Skin of body (tissue), 1 donor: ENCODE measurements at regions not wholly inside any gene's neighbourhood (a gene's known extent, or its start where the extent isn't known, plus 50 kb on each side); places are given as distances from the start of the nearest gene placed in this dataset.

Source experiments
- DNase-seq: peaks from one replicate; lab custom pipeline; 2025; lab: John Stamatoyannopoulos, UW

DNA sequence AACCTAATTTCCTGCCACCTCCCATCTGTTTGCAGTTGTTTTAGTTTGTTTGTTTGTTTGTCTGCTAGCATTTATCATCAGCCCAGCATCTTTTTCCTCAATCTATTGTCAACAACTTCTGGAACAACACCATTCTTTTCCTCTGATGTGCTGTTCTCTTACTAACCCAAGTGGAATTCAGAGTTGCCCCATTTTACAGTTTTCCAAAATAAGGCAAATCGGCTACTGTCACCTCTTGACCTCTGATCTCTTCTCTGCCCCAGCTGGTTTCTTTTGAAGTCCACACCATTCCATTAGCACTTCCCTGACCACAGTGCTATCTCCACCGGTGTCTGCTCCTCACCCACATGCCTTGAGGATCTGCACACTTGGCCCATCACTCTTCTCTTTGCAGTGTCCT is 102.4 kb downstream of the EFNB2 start:
- no peak for DNase-seq

DNA sequence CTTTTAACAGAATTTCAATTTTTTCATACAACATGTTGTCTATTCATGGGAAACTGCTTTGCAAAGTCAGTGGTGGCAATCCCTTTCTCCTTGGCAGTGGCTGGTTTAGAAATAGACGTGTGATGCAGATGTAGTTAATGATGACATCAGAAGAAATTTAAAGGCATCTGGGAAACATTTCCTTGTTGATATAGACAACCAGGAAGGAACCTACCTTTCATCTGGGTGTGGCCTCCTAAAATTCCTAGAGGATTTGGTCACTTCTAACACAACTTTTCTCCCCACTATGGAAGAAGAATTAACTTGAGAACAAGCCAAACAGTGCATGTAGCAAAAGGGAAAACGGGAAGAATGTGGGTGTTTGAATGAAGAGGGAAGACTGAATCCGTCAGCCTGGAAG is 102.8 kb downstream of the EFNB2 start:
- DNase-seq = no peak

DNA sequence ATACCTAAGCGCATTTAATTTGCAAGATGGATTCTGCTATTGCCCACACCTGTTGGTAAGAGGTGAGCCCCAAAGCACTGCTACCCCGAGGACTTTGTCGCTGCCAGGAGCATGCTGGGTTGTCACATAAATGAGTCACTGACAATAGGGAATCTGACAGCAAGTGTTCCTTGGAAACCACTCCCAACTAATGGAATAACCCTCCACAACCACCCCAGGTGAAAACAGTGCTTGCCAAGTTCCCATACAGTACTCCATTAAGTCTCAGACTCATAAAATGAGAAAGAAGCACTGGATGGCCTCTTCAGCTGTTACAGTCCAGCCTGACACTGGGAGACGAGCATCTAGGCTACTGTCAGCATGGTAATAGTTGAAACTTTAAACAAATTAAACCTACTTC is 108.6 kb downstream of the EFNB2 start:
- DNase-seq = no peak

DNA sequence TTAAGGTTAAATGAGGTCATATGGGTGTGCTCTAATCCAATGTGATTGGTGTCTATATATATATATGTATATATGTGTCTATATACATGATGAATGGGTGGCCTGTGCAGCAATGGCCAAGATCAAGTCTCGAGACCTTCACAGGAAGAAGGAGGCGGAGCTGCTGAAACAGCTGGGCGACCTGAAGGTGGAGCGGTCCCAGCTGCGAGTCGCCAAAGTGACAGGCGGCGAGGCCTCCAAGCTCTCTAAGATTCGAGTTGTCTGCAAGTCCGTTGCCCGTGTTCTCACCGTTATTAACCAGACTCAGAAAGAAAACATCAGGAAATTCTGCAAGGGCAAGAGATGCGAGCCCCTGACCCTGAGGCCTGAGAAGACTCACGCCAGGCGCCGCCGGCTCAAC is 109.8 kb downstream of the EFNB2 start:
- no peak for DNase-seq

DNA sequence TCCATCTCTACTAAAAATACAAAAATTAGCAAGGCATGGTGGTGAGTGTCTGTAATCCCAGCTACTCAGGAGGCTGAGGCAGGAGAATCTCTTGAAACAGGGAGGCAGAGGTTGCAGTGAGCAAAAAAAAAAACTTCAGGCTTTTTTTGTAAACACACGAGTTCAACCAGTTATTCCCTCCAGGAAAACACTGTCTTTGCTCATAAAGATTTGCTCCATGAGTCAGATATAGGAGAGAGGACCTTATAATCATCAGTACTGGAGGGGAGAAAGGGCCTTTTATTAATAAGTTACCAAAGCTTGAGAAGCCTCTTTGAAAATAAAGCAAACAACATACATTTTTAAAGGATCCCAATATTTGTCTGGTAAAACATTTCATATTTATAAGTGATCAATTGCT is 110.7 kb downstream of the EFNB2 start:
- DNase-seq = no peak

DNA sequence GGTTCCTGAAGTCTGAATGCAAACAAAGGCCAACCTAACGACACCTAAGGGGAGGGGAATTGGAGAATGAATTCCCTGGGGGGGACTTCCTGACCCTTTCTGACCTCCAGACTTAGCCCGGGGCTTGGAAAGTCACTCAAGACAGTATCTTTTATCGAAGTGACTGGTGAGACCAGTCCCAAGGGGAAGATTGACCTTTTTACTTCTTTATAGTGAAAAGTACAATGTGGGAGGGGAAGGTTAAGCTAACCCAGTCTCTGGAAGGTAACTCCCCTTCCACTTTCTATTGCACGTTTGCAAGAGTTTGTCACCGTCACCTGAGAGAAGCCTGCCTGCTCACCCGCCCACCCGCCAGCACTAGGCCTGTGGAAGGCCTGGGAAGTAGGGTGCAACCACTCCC is 111.9 kb downstream of the EFNB2 start:
- no peak for DNase-seq

DNA sequence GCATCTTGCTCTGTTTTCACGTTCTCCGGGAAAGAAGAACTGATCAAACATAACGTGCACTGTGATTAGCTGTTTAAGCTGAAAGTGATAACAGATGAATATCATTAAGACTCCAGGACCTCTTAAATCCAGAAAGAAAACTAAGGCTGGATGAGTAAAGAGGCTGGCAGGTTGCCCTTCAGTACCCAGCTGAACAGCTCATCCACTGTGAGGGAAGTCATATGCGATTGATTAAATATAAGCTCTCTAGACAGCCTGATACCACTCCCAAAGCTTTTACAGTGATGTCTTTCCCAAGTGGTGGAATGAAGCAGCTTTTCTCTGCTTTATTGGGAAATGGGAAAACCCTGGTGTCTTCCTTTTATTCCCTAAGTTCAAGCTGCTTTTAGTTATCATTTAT is 116.9 kb downstream of the EFNB2 start:
- peak; percentile 51 for DNase-seq

DNA sequence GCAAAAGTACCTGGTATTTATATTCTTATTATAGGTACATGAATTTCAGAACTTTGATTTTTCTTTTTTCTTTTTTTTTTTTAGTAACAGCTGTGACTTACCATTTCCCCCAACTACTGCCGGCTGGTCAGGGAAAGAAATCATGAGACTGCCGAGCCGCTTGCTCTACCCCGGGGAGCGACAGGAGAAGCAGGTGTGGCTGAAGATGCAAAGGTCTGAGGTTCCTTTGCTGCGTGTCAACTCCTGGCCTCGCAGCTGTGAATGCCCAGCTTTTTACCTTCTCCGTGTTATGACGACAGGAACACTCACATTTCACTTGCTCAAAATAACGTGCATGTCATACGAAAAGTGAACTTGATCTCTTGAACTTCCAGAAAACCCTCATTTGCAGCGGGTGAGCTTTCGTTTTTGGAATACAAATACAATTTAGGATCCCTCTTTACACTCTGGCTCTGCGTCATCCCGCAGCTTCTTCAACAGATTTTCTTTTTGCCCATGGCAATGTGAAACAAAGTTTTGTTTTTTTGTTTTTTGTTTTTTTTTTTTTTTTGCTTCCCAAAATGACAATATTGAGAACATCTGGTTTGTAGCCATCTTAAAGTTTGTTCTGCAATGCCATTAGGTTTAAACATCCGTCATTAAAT is 117.9 kb downstream of the EFNB2 start:
- DNase-seq = peak; percentile 6

DNA sequence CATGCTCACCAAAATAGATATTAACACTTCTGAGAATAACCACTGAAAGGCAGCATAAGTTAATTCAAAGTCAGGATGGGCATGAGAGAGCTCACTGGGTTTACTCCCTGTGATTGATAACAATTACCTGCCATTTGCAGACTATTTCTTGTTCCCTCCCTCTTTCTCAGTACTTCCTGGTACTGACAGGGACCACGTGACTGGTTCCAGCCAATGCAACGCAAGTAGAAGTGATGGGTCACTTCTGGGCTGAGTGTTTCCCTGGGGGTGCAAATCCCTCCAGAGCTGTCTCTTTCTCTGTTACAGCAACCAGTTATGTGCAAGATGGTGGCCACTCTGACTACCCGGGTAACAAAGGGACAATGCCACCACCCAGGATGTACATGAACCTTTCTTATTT is 118.8 kb downstream of the EFNB2 start:
- no peak for DNase-seq

DNA sequence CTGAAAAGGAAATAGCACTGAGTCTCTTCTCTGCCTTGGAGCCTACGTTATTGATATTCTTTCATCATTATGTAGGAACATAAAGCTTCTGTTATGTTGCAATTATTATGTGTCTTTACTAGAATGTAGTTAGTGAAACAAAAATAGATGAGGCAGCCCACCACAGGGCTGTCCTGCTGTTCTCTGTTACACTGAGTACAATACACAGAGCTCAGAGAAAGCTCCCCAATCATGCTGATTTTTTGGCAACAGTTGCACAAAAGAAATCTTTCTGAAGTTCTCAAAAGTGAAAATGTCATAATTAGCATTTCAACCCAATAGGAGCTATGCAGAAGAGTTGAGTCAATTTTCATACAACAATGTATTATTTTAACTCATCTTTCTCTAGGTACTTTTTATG is 119.5 kb downstream of the EFNB2 start:
- DNase-seq = peak; percentile 32

DNA sequence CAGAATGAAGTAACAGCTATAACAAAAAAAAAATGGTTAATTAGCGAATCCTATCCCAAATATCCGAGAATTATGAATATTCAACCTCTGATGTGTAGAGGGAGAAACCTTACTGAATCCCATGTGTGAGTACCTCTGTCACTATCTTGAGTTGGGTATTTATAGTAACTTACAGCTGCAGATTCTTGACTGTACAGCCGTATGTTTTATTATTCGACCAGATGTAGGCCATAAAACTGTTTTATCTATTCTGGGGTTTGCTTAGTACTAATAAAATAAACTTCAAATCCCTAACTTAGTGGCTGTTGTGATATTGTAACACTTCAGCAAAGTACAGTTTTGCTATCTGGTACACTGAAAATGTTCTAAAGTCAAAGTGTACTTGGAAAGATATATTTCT is 120.0 kb downstream of the EFNB2 start:
- peak; percentile 32 for DNase-seq

DNA sequence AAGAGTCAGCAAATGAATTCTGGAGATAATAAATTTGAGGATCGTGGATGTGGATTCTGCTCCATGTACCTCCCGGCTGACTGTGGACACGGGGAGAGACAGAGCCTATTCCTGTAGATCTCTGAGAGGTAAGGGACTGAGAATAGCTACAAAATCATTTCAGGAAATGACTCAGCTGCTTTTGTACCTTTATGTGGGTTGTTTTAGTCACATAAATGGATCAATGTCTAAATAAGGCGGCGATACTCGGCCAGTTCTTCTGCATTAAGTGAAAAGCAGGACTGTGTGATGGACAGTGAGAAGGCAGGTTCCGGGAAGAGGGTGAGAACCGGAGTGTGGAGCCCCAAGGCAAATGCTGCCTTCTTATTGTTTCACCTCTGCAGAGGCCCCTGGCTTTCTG is 128.1 kb downstream of the EFNB2 start:
- DNase-seq = no peak

DNA sequence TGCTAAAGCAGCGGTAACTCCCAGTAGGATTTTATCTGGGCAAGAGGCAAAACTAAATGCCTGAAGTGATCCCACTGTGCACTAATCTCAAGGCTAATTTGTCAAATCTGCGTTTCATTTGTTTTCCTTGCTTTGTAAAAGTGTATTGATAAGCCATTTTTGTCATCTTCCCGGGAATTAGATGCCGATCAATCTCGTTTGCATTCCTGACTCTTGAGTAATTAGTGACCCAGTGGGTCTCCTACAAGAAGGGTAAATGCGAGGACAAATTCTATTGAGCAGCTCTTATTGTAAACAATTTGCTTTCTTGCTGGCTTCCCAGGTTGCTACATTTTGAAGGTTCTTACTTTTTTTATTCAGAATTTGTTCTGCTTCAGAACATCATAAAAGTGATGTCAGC is 129.7 kb downstream of the EFNB2 start:
- no peak for DNase-seq

DNA sequence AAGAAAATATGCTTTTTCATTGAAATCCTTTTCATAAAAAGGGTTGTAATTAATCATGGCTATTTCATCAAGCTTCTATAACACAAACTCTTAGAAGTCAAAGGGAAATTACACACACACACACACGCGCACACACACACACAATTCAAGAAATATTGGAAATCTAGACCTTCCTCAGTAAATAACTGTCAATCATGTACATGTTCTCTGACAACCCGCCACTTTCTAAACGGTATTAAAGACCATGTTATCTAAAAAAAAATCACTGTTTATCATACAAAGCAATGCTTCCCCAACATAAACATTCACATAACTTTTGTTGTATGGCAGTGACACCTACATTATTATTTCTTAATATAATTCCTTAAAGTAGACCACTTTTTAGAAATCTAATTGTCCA is 132.2 kb downstream of the EFNB2 start:
- no peak for DNase-seq

DNA sequence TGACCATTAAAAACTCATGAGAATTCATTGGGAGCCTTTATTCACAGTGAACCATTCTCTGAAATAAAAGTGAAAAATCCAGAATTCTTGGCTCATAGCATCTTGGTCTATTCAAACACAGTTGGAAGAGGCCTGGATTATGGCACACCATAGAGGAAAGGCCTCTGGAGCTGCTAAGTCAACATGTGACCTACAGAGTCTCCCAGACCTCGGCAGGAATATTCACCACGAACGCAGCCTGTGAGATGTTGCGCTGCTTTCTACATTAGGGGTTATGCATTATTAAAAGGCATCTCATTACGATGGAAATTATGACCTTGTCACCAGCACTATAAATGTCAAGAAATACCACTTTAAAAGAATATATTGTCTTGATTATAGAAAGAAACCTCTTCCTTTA is 132.6 kb downstream of the EFNB2 start:
- DNase-seq = no peak

DNA sequence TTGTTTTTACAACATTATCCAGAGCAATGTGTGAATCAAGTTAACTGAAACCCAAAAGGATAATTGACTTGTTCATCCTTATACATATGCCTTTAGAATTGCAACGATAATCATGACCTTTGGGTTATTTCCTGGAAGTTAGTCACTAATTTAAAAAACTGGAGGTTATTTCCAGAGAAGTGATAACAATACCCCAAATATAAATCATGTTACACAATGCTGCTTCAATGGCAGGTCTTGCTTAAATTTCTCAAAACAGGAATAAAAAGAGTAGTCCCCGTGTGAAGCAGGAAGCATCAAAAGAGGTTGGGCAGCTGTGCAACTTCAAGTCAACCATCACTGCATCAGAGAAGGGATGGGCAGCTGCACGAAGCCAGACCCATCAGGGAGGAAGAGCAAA is 134.4 kb downstream of the EFNB2 start:
- DNase-seq = no peak

DNA sequence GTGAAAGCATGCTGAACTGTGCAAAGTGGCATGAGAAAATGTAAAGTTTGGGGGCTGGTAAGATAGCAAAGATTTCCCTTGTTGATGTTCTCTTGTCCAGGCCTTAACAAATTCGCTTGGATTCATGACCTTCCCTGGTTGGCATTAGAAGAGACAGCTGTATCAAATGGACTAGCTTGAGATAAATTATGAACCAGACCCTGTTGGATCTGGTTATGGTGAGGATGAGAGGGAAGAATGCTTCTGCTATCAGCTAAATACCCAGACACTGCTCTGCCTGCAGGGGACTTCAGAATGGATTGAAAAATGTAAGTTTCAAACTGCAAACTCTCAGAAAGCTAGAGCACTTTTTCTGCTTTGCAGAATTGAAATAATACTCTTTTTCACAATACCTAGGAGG is 135.2 kb downstream of the EFNB2 start:
- no peak for DNase-seq

DNA sequence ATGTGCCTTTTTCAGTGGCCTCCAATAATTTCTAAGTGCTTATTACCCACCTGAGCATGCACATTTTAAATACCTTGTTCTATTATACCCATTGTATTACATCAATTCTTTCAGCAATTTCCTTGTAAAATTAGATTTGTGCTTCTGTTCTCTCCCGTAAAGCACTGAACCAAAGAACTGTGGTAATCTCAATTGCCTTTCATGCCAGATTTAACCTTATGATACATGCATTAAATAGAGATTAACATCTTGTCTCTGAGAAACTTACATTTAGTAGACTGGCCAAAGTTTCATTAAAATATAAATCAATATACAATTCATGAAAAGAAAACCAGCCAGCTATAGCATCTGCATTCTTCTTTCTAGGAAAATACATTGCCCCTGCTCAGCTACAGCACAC is 137.2 kb downstream of the EFNB2 start:
- DNase-seq = no peak

DNA sequence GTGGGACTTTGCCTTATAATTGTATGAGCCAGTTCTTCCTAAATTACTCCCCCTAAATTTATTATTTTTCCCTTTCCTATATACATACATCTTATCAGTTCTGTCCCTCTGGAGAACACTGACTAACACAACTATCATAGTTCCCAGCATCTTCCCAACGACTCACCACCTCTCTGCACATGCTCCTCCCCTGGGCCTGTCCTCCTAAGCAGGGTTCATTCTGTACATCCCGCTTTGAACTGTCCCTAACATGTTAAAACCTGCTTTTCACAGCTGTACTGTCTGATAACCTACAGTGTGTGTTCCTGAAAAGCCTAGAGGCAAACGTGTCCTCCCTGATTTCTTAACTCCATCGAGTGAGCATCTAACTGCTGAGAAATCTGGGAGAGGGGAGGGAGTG is 141.7 kb downstream of the EFNB2 start:
- DNase-seq = no peak

DNA sequence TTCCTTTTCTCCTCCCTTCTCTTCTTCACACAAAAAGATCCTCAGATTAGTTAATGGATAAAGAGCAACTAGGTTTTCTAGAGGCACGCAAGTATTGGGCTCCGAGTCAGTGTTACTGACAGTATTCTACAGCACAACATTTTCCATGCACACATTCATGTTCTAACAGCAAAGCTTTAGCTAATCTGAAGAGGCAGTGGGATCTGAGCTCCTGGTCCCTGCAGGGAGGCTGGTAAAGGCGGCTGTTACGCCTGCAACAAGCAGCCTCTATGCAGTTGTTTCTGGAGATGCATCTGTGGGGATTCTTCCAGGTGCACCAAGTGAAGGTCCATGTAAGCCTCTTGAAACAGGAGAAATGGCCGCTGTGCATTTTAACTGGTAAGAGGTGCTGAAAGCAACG is 143.8 kb downstream of the EFNB2 start:
- no peak for DNase-seq

DNA sequence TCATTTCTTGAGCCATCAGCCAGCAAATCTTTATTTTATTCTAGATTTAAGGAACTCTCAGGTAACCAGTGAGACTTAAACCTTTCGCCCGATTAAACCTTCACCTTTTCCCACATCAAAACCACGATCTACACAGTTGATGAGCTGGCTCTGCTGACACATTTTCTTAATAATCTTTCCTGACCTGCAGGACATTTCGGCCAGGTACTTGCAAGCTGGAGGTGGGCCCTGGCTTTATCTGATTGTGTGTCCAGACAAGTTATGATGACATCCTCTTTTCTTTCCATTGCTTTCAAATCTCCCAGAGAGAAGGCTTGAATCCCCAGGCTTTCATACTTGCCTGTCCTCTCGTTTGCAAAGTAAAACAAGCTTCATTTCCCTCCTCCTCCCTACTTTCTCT is 144.2 kb downstream of the EFNB2 start:
- no peak for DNase-seq

DNA sequence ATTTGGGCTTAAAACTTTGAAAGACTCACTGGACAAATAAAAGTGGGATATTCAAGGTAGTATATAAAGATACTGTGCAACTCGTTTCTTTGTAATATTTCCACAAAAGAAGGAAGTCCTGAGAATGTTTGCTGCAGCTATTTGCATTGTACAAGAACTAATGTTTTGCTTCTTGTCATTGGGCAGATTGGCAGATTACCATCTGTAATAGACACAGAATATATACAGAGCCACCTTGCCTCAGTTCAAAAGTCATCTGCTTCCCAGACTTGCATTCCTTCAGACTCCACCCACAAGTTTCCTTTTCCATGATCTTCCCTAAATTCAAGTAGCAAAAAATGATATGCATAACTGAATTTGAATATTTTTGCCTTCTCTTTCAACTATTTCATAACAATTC is 145.1 kb downstream of the EFNB2 start:
- no peak for DNase-seq

DNA sequence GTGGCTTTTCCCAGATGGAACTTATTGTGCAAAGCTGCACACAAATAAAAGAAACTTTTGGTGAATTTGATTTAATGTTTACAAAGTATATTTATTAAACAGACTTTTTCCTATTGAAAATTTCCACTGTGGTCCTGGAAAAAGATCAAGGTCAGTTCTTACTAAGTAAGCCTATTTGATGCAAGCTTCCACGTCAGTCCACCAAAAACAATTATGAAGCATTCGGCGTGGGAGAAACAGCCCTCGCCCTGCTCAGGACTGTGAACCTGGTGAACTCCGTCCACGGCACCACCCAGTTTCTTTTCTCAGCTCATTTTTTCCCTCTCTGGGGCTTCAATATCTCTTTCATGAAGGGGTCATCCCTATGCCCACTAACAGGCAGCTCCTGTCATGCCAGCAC is 149.8 kb downstream of the EFNB2 start:
- DNase-seq = no peak

DNA sequence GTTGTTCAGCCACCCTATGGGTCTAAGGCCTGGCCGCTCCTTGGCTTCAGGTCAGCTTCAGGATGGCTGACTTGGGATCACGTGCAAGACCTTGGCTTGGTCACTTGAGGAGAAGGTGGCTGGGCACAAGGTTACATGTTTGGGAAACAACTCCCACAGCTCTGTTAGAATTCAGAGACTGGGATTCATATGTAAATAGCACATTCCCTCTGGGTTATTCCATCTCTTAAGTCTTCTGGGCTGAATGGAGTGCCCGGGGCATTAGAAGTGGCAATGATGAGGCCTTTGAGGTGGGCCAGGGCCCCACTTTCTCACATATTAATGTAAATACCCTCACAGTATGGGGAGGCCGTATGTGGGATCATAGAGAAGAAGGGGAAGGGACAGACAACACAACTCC is 150.9 kb downstream of the EFNB2 start:
- no peak for DNase-seq
